ENCODE measurements at regions not wholly inside any gene's neighbourhood (a gene's known extent, or its start where the extent isn't known, plus 50 kb on each side); places are given as distances from the start of the nearest gene placed in this dataset.

DNA sequence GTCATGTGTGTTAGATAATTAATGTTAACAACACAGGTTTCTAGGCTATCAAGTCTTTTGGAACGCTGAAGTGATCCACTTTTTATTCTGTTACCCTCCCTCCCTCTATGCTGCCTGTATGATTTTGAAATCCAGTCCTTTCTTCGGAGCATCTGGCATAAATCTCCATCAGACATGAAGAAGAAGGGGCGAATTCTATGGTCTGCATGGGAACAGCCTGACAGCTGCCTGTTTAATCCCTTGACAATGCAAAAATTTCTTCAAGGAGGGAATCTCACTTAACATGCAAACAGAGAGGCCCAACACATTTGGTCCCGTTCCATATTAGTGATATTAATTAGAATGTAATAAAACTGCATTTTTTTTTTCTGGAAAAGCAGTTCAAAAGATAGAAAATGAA lies 145.2 kb downstream of the VGLL3 start:
- no peaks in the 10 kb centered on the region for H3K36me3 ChIP-seq

DNA sequence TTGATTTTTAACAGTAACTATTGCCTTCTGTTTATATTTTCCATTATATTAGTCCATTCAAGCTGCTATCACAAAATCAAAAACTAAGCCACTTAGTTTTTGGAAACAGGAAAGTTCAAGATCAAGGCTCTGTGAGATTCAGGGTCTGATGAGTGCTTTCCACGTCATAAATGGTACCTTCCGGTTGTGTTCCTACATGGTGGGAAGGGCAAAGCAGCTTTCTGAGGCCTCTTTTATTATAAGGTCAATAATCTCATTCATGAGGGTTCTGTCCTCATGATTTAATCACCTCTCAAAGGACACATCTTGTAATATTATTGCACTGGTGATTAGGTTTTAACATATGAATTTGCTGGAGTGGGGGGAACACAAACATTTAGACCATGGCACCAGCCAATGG lies 152.0 kb downstream of the VGLL3 start:
- no peak for TF ChIP-seq EP300 (IDR thresholded peaks at IDR 0.05; ENCODE audit: low read depth)
- TF ChIP-seq POLR2A (IDR thresholded peaks at IDR 0.05), result no peak
- TF ChIP-seq, protein P1, sequence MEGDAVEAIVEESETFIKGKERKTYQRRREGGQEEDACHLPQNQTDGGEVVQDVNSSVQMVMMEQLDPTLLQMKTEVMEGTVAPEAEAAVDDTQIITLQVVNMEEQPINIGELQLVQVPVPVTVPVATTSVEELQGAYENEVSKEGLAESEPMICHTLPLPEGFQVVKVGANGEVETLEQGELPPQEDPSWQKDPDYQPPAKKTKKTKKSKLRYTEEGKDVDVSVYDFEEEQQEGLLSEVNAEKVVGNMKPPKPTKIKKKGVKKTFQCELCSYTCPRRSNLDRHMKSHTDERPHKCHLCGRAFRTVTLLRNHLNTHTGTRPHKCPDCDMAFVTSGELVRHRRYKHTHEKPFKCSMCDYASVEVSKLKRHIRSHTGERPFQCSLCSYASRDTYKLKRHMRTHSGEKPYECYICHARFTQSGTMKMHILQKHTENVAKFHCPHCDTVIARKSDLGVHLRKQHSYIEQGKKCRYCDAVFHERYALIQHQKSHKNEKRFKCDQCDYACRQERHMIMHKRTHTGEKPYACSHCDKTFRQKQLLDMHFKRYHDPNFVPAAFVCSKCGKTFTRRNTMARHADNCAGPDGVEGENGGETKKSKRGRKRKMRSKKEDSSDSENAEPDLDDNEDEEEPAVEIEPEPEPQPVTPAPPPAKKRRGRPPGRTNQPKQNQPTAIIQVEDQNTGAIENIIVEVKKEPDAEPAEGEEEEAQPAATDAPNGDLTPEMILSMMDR (IDR thresholded peaks at IDR 0.05), result no peak
- TF ChIP-seq POLR2AphosphoS5 (IDR thresholded peaks at IDR 0.05), result no peak
- DNase-seq, result no peak
- Histone ChIP-seq H3K4me3 (no peak overlapping the region), H3K36me3 (no peaks in the 10 kb centered on the region), H3K27me3 (no peaks in the 10 kb centered on the region), H3K9me3 (no peaks in the 10 kb centered on the region), H3K4me1 (no peaks in the 10 kb centered on the region), H3K27ac (no peak overlapping the region)
- in situ Hi-C loops (cut with MboI; ENCODE audit: low pct_ligation_motif_present in 1 of 4, low pct_unique_long_range_greater_than_20kb in 1 of 4, low sequenced_read_pairs in 3 of 4) (no loop called here), intact Hi-C loops (cut with DNase I; ENCODE audit: low total_unique reads) (no loop called here)
- 68 to 75% methylated on average over 2 of the region's 2 CpGs for WGBS, 2 donors (ENCODE audit: low coverage in 1 of 2)

More for the DNA sequence above, 145.2 kb downstream of the VGLL3 start:
- H3K27ac ChIP-seq, result no peak overlapping the region
- H3K27me3 ChIP-seq, result no peaks in the 10 kb centered on the region
- DNase-seq, result no peak
- no peaks in the 10 kb centered on the region for H3K9me3 ChIP-seq
- 61 to 62% methylated on average over 4 of the region's 4 CpGs for WGBS, 2 donors (ENCODE audit: low coverage in 1 of 2)
- TF ChIP-seq EP300 (IDR thresholded peaks at IDR 0.05; ENCODE audit: low read depth) (no peak), POLR2A (IDR thresholded peaks at IDR 0.05) (no peak), POLR2AphosphoS5 (IDR thresholded peaks at IDR 0.05) (no peak)
- TF ChIP-seq, protein P1 (IDR thresholded peaks at IDR 0.05), result no peak
- no peak overlapping the region for H3K4me3 ChIP-seq
- in situ Hi-C loops (cut with MboI; ENCODE audit: low pct_ligation_motif_present in 1 of 4, low pct_unique_long_range_greater_than_20kb in 1 of 4, low sequenced_read_pairs in 3 of 4), result no loop called here
- intact Hi-C loops (cut with DNase I; ENCODE audit: low total_unique reads), result no loop called here
- no peaks in the 10 kb centered on the region for H3K4me1 ChIP-seq

DNA sequence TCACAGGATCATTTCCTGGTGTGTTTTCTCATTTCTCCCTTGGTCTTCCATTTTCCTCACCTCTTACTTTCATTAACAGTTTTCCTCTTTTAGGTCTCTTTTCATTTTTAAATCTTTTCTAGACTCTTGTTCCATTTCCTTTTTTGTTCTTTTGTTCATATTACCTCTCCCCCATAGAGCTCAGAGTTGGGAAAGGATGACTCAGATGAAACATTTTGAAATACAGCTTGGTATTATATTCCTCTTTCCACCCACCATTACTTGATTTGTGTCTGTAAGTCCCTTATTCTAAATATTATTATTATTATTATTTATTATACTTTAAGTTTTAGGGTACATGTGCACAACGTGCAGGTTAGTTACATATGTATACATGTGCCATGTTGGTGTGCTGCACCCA lies 153.1 kb downstream of the VGLL3 start:
- TF ChIP-seq POLR2AphosphoS5 (IDR thresholded peaks at IDR 0.05) (no peak), EP300 (IDR thresholded peaks at IDR 0.05; ENCODE audit: low read depth) (no peak), POLR2A (IDR thresholded peaks at IDR 0.05) (no peak)
- TF ChIP-seq, protein P1 (IDR thresholded peaks at IDR 0.05), result no peak
- intact Hi-C loops (cut with DNase I; ENCODE audit: low total_unique reads) (no loop called here), in situ Hi-C loops (cut with MboI; ENCODE audit: low pct_ligation_motif_present in 1 of 4, low pct_unique_long_range_greater_than_20kb in 1 of 4, low sequenced_read_pairs in 3 of 4) (no loop called here)

GRCh38 chr3:86830566-86830965 lies 160.4 kb downstream of the VGLL3 start:
- intact Hi-C loops (cut with DNase I; ENCODE audit: low total_unique reads) (no loop called here), in situ Hi-C loops (cut with MboI; ENCODE audit: low pct_ligation_motif_present in 1 of 4, low pct_unique_long_range_greater_than_20kb in 1 of 4, low sequenced_read_pairs in 3 of 4) (no loop called here)
- Histone ChIP-seq H3K4me1 (no peaks in the 10 kb centered on the region), H3K4me3 (no peak overlapping the region), H3K36me3 (no peaks in the 10 kb centered on the region), H3K9me3 (no peaks in the 10 kb centered on the region), H3K27ac (no peak overlapping the region), H3K27me3 (no peaks in the 10 kb centered on the region)
- TF ChIP-seq, protein P1 (IDR thresholded peaks at IDR 0.05), result no peak
- TF ChIP-seq POLR2A (IDR thresholded peaks at IDR 0.05) (no peak), POLR2AphosphoS5 (IDR thresholded peaks at IDR 0.05) (no peak), EP300 (IDR thresholded peaks at IDR 0.05; ENCODE audit: low read depth) (no peak)
- 33 to 43% methylated on average over 1 of the region's 1 CpG for whole genome bisulfite sequencing, 2 donors (ENCODE audit: low coverage in 1 of 2)
- no peak for DNase-seq

More for the DNA sequence above, 153.1 kb downstream of the VGLL3 start:
- Histone ChIP-seq H3K4me3 (no peak overlapping the region), H3K27me3 (no peaks in the 10 kb centered on the region), H3K9me3 (no peaks in the 10 kb centered on the region), H3K27ac (no peak overlapping the region), H3K36me3 (no peaks in the 10 kb centered on the region), H3K4me1 (no peaks in the 10 kb centered on the region)
- DNase-seq, result no peak
- 79% methylated on average over 1 of the region's 1 CpG; no CpG with 5 or more reads in 1 of the 2 donors for WGBS, 2 donors (ENCODE audit: low coverage in 1 of 2)

Measured in transverse colon (tissue), 4 donors.